Stimulated activated CD4-positive, alpha-beta T cell treated with anti-CD3 and anti-CD28 coated beads, Interleukin-15, amount 100 ng/mL, for 48 hours (primary cell): ENCODE measurements at regions not wholly inside any gene's neighbourhood (a gene's known extent, or its start where the extent isn't known, plus 50 kb on each side); places are given as distances from the start of the nearest gene placed in this dataset.

Experiments used
- DNase-seq, 2 donors: peaks; one replicate each; pipeline ENCODE4 v3.0.0-alpha.2; 2020; ENCODE audit warnings: low read depth in 2 of 2

DNA sequence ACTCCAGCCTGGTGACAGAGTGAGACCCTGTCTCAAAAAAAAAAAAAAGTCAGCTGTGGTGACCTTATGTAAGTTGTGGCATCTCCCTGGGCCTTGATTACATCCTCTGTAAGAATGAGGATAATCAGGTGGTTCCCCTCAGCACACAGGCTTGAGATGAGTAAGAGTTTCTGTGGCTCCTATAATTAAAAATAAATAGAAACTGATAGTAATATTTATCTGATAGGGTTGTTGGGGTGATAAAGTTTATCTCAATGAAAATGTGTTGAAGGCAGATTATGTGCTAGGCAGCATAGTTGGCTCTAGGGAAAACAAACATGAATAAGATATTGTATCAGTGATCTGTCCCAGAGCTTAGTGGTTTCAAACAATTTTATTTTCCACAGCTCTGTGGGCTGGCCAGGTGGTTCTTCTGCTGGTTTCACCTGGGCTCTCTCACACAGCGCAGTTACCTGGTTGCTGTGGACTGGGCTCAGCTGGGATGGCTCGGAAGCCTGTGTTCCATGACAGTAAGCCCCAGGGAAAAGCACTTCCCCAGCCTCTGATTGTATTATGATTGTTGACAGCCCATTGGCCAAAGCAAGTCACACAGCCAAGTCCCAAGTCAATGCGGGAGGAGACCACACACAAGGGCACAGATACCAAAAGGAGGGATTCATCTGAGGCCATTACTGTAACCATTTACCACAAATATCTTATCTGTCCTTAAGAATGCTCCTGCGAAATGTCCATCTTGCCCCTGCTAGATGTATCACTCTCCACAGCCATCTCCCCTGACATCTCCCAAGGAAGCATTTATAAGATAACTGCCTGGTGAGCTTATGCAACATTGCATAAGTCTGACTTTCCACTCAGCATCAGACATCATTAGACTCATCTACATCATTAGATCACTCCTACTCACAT, 151.7 kb downstream of the NUAK1 start:
- no peak for DNase-seq

DNA sequence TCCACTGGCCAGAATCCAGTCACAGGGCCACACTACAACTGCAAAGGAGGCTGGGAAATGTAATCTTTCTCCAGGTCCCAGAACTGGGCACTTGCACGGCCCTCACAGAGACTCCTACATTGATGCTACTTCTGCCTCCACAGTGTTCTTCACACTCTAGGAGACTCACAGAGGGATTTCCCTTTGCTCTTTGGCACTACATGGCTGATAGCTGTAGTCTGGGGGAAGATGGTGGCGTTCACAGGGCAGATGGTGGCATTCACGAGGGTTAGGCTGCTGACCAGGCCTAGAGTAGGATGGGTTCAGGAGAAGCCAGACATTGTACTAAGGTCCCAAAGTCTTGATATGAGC, 151.1 kb downstream of the NUAK1 start:
- DNase-seq, result no peak

DNA sequence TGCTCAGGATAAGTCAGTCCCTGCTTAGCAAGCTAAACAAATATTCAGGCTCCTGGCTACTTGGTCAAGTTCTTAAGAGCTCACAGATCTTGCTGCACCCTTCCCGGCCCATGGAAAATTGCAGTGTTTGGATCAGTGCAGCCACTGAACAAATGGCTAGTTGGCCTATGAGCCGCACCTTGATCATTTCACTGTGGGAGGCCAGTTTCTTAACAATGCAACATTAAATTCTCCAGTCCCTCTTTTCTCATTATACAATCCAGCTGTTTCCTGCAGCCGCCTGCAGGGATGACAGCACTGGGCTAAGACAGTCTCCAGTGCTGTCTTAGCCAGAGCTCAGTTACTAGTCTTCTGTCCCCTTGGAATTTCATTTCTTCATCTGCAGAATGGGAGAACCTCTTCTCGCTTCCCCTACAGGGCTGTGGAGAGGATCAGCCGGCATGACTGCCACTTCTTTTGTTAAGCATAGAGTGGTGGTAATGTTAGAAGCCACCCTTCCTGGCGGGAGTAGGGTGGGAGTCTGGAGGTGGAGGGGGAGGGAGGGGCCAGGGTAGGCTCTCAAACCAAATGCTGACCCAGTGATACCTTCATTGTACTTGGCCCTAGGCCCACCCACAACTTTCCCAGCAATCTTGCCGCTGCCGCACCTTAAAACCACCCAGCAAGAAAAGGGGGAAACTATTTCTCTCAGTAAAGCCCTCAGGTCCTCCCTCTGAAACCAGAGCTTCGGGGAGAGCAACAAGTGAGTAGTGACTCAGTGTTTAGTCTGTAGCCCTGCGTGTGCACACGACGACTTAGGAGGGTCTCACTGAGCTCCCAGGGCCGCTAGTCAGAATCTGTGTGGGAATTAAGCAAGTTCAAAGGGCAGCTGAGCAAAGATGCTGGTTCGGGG, 145.7 kb downstream of the NUAK1 start:
- no peak for DNase-seq

DNA sequence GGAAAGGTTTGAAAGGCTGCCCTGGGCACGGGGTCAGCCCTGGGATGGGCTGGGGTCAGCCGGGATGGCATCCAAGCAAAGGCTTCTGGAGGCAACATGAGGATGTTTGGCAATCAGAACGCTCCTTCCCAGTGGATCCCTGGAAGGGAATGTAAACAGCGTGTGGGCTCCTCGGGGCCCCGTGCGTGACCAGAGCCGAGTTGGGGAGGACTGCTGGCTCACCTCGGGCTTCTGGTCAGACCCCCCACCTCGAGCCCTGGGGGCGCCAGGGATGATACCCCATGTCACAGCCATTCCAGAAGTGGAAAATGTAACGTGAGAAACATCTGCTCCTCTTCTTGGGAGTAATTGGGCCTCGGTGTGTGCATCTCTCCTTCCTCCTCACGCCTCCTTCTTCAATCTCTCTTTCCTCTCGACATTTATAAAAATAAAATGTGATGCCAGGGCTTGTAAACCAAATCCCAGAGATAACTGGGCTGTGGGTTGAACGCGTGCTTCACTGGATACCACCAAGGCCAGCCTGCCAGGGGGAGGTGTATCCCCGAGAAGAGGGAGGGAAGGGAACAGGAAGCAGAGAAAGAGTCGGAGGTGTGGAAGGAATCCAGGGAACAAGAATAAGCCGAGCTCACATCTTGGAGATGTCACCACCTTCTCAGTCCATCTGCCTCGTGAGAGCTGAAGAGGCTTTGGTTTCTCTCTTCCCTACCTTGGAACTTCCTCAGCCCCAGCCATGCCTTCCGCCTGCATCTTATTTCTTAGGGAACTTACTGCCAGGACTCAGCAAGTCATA, 144.8 kb downstream of the NUAK1 start:
- no peak for DNase-seq

DNA sequence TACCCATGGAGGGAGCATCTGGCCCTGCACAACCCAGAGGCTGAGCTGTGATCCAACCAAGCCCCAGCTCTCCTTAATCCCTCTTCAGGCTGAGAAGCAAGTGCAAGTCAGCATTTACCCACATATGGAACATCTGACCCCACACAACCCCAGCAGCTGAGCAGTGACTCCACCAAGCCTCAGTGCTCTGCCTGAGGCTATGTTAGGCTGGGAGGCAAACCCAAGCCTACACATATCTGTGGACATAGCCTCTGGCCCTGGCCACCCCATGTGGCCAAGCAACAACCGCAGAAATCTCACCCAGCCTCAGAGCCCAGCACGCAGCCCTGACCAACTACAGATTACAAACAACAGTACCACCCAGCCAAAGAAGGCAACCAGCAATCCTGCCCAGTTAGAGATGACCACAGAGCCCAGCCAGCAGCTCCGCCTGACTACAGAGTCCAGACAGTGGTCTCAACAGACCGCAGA, 142.8 kb downstream of the NUAK1 start:
- DNase-seq, result no peak

DNA sequence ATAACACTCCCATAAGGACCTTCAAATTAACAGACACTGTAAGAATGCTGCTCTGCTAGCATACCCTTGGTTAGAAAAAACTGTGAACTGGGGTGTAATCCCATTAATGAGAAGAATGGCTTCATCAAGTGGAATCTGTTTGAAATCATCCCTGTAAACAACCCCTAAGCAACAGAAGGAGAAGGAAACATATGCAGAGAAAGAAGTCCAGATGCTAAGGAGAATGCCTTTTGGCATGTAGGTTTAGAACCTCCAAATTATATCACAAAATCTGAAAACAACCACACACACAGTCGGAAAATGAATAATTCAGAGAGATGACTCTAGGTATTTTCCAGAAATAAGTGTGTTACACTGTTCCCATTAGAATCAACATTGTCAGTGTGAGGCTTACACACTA, 140.2 kb downstream of the NUAK1 start:
- DNase-seq, result no peak

DNA sequence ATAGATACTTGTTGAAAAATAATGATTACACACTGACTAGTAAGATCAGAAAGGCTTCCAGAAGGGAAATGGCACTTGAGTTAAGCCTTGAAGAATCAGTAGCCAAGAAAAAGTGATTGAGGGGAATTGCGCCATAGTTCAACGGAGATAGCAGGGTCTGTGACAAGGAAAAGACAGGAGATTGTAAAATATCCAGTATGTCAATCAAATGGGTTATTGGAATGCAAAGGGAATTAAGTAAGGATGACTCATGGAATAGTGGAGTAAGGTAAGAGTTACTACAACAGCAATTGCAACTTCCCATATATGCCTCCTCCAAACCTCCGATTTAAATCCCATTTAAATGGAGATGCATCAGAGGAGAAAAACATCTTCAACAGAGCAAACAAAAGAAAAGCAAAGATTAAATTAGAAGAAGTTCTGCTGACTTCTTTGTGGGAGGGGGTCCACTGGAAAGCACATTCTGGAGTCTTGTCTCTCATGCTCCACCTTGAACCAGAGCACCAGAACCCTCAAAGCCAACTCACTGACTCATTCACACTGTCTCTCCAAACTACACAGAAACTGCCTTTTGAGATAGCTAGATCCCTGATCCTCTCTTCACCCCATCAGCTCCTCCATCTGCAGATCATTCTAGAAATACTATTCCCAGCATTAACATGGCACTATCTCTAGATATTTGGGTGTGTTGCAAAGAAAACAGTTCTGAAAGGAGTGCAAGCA, 138.2 kb downstream of the NUAK1 start:
- no peak for DNase-seq

DNA sequence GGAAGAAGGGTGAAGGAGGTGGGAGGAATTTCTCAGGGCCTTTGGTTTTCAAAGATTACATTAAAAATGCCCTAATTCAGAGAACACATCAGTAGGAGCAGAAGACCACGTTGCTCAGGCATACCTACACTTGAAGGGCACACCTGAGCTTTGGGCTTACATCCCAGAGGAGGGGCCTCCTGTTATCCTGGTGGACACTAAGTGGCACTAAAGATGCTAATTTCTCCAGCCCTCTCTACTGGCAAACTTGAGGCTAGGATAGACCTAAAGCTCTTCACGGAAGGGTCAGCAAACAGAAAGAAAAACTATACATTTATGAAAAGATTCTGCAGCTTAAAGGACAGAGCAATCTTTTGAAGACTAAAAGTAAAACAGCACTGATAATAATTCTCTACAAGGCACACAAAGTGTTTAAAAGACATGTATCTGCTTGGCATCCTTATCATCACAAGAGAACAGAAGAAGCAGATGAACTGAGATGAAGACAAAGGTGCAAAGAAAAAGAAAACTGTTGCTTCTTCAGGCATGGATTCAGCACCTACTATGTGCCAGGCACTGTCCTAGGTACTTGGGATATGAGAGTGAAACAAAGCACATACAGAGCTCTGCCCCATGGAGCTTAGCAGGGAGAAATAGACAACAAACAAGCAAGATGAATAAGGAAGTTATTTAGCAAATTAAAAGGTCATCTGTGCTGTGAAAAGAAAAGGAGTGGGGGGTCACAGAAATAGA, 137.5 kb downstream of the NUAK1 start:
- no peak for DNase-seq

DNA sequence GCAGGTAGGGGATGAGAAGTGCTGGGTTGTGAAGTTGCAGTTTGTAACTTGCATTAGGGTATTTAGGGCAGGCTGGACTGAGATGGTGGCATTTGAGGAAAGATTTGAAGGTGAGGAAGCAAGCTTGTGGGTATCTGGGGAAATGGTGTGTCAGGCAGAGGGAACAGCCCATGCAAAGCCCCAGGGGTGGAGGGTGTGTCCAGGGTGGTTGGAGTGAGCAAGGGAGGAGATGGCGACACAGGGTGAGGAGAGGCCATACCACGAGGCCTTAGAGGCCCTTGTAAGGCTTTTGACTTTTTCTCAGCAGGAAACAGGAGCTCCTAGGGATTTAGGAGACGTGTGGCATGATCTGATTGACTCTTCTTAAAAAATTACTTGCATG, 136.9 kb downstream of the NUAK1 start:
- no peak for DNase-seq

DNA sequence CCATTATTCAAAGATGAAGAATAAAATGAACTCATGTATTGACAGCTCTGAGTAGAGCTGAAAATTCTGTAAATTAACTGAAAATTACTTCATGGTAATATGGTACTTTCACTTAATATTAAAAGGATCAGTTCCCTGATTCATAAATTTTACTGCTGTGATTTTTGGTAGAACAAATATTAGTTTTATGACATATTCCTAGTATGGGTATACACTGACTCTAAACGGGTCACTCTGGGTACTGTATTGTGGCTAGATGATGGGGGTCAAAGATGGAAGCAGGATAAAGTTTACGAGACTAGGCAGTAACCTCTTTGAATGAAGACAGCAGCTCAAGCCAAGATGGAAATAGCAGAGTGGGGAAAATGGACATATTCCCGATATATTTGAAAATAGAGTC, 135.5 kb downstream of the NUAK1 start:
- no peak for DNase-seq

DNA sequence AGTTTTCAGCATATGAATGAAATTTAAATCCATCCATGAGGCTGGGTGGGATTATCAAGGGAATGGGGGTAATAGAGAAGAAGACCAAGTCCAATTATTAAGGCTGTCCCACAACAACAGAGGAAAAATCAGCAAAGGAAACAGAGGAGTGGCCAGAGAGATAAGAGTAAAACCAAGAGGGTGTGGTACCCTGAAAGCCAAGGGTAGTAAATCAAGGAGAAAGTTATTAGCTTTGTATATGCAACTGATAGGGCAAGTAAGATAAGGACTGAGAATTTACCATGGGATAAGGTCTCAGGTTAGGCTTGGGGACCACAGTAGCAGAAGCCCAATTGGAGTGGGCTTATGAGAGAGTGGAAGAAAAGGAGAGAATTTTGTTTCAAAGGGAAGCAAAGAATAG, 134.5 kb downstream of the NUAK1 start:
- no peak for DNase-seq

DNA sequence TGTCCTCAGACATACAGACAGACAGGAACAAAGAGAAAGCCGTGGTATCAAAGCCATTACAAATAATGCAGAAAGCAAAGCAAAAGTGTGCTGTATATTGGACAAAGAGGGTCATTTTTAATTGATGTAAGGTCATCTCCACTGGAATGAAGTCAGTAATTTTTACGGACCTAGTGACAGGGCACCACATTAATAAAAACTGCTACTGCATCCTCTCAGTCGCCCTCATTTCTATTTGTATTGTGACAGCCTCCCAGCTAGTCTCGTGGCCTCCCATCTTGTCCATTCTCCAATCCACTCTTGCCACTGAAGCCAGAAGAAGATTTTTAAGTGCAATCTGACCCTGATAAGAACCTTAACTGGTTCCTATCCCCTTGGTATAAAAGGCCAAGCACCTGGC, 132.4 kb downstream of the NUAK1 start:
- no peak for DNase-seq

DNA sequence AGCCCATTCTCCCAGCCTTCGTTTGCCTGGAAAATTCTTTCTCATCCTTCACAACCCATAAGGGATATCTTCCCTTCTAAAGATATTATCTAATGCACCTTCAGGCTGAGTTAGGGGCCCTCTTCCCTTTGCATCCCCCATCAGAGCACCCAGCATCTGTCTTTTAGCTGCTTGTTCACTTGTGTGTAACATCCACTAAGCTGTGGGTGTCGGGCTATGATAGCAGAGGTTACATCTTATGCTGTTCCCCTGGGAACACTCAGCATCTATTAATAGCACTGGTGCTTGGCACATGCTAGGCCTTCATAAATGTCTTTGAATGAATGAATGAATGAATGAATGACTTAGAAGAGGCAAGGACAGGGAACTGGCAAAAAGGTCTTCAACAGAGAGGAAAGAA, 131.8 kb downstream of the NUAK1 start:
- DNase-seq, result no peak

DNA sequence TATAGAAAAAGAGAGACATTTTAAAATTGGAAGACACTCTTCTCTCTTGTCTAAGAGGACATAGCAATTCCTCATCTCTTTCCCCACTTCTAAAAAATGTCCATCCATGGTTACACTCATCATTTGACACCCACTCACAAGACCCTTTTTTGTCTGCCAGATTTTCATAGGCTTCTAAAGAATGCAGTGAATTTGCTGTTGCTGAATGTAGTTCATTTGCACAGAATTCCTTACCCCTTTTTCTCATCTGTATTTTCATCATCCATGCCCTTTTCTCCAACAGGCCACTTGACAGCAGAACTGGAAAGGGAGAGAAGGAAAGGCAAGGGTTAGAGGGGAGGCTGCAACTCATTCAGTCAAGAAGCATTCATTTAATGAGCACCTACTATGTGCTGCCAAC, 128.0 kb downstream of the NUAK1 start:
- no peak for DNase-seq
